GM12875 (cell line): ENCODE measurements at regions not wholly inside any gene's neighbourhood (a gene's known extent, or its start where the extent isn't known, plus 50 kb on each side); places are given as distances from the start of the nearest gene placed in this dataset.

ENCODE experiments used
- H3K4me3 ChIP-seq: one replicate; pipeline ENCODE4 v1.5.1; 2011; ENCODE audit warnings: low read depth, low read length, control low read depth
- CTCF ChIP-seq: IDR thresholded peaks from 2 replicates; pipeline ENCODE4 v1.5.1; 2011; ENCODE audit warnings: low read depth, mild to moderate bottlenecking, control low read depth, inconsistent platforms, low read length, moderate library complexity, borderline replicate concordance; ENCODE audit not compliant: insufficient read depth

GRCh38 chr3:23052208-23052607, 150.9 kb upstream of the UBE2E2 start:
- H3K4me3 ChIP-seq, result no peak overlapping the region
- no peak for TF ChIP-seq CTCF

DNA sequence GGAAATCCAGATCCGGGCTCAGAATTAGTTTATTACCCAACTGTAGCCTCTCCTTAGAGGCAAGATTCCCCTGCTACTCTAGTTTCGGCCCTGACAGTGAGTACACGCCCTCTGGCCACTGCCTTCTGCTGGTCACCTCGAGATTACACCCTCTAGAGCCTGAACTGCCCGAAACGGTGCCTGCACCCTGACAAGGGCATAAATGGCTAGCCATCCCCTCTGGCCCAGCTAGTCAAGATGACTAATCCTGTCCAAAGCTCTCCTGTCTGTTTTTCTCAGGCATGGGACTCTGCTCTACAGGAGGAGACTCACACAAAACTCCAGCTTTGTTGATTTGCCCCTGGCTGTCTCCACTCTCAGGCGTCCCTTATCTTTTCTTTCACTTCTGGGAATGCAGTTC, 150.5 kb upstream of the UBE2E2 start:
- H3K4me3 ChIP-seq, result no peak overlapping the region
- TF ChIP-seq CTCF, result no peak

GRCh38 chr3:23055733-23056376, 147.3 kb upstream of the UBE2E2 start:
- H3K4me3 ChIP-seq, result no peak overlapping the region
- no peak for TF ChIP-seq CTCF

- no peak for TF ChIP-seq CTCF
Measured at GRCh38 chr3:23062582-23062981, 140.5 kb upstream of the UBE2E2 start.

DNA sequence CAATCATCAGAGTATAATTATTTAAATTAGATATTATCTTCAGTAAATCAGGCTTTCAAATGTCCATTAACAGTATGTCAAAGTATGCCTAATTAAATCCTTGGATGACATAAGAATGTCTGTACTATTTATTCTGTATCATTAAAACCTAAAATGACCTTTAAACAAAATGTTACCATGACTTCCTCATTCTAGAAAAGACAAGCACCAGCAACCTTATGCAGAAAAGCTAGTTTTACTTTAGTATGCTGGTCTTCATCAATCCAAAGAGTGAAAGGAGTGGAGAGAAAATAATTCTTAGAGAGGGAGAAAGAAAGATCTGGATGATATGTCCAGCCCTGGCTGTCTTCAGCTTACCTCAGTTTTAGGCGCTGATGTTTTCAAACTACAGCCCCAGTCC, 140.1 kb upstream of the UBE2E2 start:
- H3K4me3 ChIP-seq, result no peak overlapping the region
- no peak for TF ChIP-seq CTCF

More at GRCh38 chr3:23062582-23062981, 140.5 kb upstream of the UBE2E2 start:
- no peak overlapping the region for H3K4me3 ChIP-seq

DNA sequence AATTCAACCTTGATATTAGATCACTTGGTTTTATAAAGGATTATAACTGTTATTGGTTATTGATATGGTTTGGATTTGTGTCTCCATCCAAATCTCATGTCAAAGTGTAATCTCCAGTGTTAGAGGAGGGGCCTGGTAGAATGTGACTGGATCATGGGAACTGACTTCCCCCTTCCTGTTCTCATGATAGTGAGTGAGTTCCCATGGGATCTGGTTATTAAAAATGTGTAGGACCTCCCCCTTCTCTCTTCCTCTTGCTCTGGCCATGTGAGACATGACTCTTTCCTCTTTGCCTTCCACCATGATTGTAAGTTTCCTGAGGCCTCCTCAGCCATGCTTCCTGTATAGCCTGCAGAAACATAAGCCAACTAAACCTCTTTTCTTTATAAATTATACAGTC, 136.0 kb upstream of the UBE2E2 start:
- H3K4me3 ChIP-seq, result no peak overlapping the region

More for the DNA sequence above, 136.0 kb upstream of the UBE2E2 start:
- TF ChIP-seq CTCF, result no peak
